SK-N-SH treated with all-trans-retinoic acid at 6 μM for 48 hours (cell line): ENCODE measurements at regions not wholly inside any gene's neighbourhood (a gene's known extent, or its start where the extent isn't known, plus 50 kb on each side); places are given as distances from the start of the nearest gene placed in this dataset.

Experiments used
- ARNTL ChIP-seq: fragments of 450-650 bp; formaldehyde crosslinking; IDR thresholded peaks from 2 replicates; pipeline ENCODE4 v1.5.0; 2020; ENCODE audit warnings: low read depth, mild to moderate bottlenecking, moderate library complexity, borderline replicate concordance
- RARB ChIP-seq: fragments of 250-450 bp; sonication (Bioruptor Pico); IDR thresholded peaks from 2 replicates; pipeline ENCODE4 v1.8.0; 2021; ENCODE audit warnings: mild to moderate bottlenecking, moderate library complexity
- ZFP30 ChIP-seq: fragments of 450-650 bp; formaldehyde crosslinking; IDR thresholded peaks from 2 replicates; pipeline ENCODE4 v1.5.0; 2022; ENCODE audit warnings: mild to moderate bottlenecking, moderate library complexity
- ZNF70 ChIP-seq: fragments of 450-650 bp; formaldehyde crosslinking; IDR thresholded peaks from 2 replicates; pipeline ENCODE4 v1.5.0; 2020; ENCODE audit warnings: mild to moderate bottlenecking, moderate library complexity
- TF ChIP-seq, protein P1 (sequence below): fragments of 250-450 bp; sonication (Bioruptor Pico); IDR thresholded peaks from 2 replicates; pipeline ENCODE4 v1.8.0; 2021; ENCODE audit warnings: low read depth, mild to moderate bottlenecking, moderate library complexity, borderline replicate concordance
- TF ChIP-seq, protein P2 (sequence below): fragments of 250-450 bp; sonication (Bioruptor Pico); IDR thresholded peaks from 2 replicates; pipeline ENCODE4 v1.8.0; 2020; ENCODE audit warnings: mild to moderate bottlenecking, moderate library complexity, borderline replicate concordance
- TF ChIP-seq, protein P3 (sequence below): fragments of 250-450 bp; sonication (Bioruptor Pico); IDR thresholded peaks from 2 replicates; pipeline ENCODE4 v1.5.0; 2020; ENCODE audit warnings: mild to moderate bottlenecking, moderate library complexity

DNA sequence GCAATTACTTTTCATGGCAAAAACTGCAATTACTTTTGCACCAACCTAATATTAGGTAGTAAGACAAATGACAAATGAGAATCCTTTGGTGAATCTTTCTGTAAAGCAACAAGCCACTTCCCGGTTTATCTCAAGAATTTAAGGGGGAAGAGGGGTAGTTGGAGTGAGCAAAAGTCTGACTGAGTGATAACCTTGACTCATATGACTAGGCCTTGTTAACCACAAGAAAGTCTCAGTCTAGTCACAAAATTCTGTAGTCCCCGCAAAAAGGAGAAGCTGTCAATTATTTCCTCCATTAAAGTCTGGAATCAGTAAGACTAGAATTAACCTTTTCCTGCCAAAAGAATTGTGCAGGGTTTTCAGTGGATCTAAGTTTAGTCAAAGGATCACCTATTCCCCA lies 72.2 kb upstream of the GNAO1 start:
- TF ChIP-seq ARNTL (no peak), RARB (no peak), ZFP30 (CRISPR knock-in tag) (no peak), ZNF70 (CRISPR knock-in tag) (no peak)
- TF ChIP-seq, protein P1, sequence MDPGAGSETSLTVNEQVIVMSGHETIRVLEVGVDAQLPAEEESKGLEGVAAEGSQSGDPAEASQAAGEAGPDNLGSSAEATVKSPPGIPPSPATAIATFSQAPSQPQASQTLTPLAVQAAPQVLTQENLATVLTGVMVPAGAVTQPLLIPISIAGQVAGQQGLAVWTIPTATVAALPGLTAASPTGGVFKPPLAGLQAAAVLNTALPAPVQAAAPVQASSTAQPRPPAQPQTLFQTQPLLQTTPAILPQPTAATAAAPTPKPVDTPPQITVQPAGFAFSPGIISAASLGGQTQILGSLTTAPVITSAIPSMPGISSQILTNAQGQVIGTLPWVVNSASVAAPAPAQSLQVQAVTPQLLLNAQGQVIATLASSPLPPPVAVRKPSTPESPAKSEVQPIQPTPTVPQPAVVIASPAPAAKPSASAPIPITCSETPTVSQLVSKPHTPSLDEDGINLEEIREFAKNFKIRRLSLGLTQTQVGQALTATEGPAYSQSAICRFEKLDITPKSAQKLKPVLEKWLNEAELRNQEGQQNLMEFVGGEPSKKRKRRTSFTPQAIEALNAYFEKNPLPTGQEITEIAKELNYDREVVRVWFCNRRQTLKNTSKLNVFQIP (CRISPR knock-in tag), result no peak
- TF ChIP-seq, protein P2, sequence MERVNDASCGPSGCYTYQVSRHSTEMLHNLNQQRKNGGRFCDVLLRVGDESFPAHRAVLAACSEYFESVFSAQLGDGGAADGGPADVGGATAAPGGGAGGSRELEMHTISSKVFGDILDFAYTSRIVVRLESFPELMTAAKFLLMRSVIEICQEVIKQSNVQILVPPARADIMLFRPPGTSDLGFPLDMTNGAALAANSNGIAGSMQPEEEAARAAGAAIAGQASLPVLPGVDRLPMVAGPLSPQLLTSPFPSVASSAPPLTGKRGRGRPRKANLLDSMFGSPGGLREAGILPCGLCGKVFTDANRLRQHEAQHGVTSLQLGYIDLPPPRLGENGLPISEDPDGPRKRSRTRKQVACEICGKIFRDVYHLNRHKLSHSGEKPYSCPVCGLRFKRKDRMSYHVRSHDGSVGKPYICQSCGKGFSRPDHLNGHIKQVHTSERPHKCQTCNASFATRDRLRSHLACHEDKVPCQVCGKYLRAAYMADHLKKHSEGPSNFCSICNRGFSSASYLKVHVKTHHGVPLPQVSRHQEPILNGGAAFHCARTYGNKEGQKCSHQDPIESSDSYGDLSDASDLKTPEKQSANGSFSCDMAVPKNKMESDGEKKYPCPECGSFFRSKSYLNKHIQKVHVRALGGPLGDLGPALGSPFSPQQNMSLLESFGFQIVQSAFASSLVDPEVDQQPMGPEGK, result no peak
- TF ChIP-seq, protein P3, sequence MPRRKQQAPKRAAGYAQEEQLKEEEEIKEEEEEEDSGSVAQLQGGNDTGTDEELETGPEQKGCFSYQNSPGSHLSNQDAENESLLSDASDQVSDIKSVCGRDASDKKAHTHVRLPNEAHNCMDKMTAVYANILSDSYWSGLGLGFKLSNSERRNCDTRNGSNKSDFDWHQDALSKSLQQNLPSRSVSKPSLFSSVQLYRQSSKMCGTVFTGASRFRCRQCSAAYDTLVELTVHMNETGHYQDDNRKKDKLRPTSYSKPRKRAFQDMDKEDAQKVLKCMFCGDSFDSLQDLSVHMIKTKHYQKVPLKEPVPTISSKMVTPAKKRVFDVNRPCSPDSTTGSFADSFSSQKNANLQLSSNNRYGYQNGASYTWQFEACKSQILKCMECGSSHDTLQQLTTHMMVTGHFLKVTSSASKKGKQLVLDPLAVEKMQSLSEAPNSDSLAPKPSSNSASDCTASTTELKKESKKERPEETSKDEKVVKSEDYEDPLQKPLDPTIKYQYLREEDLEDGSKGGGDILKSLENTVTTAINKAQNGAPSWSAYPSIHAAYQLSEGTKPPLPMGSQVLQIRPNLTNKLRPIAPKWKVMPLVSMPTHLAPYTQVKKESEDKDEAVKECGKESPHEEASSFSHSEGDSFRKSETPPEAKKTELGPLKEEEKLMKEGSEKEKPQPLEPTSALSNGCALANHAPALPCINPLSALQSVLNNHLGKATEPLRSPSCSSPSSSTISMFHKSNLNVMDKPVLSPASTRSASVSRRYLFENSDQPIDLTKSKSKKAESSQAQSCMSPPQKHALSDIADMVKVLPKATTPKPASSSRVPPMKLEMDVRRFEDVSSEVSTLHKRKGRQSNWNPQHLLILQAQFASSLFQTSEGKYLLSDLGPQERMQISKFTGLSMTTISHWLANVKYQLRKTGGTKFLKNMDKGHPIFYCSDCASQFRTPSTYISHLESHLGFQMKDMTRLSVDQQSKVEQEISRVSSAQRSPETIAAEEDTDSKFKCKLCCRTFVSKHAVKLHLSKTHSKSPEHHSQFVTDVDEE (CRISPR knock-in tag), result no peak
